Activated CD4-positive, alpha-beta T cell treated with anti-CD3 and anti-CD28 coated beads, Interleukin-2, amount 50 U/mL, for 48 hours (primary cell): ENCODE measurements at regions not wholly inside any gene's neighbourhood (a gene's known extent, or its start where the extent isn't known, plus 50 kb on each side); places are given as distances from the start of the nearest gene placed in this dataset.
A peak's percentile ranks its signal among the peaks of the same experiment; 100 is the strongest.

ENCODE experiments used
- DNase-seq, 2 experiments: peaks; one replicate each; pipeline ENCODE4 v3.0.0-alpha.2; 2020

DNA sequence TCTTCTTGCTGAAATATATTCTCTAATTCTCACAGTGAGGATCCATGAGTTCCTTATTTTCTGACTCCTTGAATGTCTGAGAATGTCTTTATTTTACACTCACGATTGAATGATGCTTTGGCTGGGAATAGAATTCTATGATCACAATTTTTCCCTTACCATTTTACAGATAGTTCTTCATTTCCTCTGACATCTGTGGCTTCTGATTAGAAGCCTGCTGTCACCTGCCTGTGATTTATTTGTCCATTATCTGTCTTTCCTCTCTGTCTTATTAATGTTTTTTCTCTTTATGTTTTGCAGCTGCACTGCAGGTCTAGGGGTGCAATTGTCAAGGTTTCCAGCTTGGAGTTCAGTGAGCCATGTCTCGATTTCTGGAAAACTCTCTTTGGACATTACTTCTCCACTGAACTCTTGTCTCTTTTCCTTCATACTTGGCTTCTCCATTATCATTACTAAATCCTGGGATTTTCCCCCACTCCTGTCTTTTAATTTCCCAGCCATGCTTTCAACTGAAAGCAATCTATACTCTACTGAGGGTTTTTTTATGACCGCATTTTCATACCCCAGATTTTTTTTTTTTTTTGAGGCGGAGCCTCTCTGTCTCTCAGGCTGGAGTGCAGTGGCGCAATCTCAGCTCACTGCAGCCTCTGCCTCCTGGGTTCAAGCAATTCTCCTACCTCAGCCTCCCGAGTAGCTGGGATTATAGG lies 85.8 kb upstream of the PRNP start:
- DNase-seq = no peak

DNA sequence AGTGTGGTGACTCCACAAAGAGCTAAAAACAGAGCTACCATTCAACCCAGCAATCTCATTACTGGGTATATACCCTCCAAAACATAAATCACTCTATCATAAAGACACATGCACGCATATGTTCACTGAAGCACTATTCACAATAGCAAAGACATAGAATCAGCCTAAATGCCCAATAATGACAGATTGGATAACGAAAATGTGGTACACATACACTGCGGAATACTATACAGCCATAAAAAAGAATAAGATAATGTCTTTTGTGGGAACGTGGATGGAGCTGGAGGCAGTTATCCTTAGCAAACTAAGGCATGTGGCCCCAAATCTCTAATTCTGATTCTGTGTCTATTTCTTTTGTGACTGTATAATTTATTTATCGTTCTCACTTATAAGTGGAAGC lies 89.0 kb upstream of the PRNP start:
- DNase-seq = no peak

DNA sequence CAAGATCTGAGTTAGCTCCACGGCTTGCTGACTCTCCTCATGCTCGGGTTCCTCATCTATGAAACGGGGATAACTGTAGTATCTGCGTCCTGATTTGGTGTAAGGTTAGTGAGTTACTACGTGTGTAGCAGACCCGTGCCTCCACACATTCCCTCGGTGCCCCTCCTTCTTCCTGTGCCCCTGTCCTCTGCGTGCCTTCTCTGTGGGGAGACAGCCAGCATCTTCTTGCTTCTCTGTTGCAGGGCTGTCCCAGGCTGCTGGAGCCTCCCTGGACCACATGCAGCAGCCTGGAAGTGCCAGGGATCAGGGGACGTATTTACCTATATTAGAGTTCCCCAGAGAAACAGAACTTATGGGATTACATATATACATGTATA lies 93.1 kb upstream of the PRNP start:
- DNase-seq = no peak

DNA sequence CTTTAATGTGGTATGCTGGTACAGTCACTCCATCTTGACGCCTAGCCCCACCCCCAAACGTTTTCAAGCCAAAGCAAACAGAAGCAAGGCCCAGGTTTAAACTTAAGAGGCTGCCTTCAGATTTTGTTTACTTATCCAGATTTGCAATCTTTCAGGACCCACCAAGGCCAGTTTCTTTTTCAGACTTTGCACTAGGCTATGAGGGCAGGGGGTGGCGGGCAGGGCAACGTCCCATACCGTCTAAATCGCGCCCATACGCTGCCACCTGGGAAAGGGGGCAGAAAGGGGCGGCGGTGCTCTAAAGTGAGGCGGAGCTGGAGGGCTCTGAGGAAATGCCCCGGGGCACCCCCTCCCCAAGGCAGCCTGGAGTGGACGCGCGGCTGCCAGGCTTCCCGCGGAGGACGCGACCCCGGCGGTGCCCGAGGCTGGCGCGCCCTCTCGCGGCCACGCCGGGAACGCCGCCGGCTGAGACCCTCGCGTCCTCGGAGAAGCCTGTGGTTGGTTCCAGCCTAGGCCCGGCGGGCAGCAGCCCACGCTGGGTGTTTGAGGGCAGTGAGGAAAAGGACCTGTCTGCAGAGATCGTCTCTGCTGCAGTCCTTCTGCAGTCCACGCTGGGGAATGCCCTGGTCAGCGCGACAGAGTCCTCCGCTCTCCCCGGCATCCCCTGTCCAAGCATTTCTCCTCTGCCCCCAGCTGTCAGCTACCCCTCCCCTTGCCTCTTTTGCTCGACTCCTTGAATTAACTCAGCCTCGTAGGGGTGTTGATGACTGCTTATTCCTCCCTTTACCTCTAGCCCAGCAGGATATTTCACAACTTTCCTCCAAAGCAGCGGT lies 93.7 kb upstream of the PRNP start:
- peak; percentile 55 to 62 for DNase-seq

DNA sequence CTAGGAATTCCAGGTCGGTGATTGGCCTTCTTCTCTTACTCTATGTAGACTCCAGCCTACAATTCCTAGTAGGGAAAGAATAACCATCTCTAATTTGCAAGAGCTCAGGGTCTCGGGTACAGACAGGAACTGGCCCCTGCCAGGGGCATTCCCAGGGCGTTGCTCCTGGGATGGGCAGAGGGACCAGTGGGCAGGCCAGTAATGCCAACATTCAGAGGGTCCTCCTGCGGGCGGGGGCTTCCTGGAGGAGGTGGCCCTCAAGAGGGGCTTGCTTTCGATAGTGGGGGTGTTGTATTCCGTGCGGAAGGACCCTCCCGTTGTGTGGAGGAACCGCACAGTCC lies 94.3 kb upstream of the PRNP start:
- no peak for DNase-seq

DNA sequence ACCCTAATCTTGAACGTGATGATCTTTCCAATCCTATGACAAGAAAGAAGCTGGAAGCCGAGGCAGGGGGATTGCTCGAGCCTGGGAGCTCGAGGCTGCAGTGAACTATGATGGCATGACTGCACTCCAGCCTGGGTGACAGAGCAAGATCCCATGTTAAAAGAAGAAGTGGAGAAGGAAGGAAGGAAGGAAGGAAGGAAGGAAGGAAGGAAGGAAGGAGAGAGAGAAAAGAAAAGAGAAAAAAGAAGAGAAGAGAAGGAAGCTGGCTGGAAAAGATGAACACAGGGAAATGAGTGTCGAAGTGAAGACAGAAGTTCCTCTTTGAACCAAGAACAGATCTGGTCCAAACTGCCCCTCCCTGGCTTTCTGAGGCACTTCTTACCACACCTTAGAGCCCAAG lies 100.5 kb upstream of the PRNP start:
- DNase-seq = no peak

DNA sequence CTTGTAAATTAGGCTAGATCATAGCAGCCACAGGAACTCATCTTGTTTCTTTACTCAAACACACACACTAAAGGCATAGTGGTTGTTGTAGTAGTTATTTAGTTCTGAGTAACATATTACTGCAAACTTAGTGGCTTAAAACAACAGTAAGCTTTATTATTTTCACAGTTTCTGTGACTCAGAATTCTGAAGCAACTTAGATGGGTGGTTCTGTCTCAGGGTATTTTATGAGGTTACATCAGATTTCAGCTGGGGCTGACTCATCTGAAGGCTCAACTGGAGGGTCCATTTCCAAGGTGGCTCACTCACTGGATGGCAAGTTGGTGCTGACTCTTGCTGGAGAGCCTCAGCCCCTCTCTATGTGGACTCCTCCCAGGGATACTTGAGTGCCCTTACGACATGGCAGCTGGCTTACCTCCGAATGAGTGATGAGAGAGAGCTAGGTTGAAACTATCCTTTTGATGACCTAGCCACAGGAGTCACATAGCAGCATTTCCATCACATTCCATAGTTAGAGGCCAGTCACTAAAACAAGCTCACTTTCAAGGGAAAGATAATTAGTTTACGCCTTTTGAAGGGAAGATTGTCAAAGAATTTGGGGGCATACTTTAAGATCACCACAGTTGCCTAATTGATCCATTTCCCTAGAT lies 101.0 kb upstream of the PRNP start:
- DNase-seq = no peak

DNA sequence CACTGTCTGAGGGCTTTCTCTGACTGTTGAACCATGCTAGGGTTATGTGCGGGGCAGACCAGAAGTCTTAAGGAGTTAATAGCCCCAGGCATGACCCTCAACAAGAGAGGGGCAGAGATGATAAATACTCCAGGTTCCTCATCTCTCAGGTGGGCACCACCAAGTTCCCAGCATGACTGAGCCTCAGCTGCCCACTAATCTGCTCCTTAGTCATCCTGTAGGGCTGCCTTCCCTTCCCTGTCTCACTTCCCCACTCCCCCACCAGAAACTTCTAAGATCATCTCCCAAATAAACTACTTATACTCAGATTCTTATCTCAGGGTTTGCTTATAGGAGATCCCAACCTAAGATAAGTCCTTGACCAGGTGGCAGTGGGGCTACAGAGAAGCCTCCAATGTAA lies 101.7 kb upstream of the PRNP start:
- DNase-seq = no peak

DNA sequence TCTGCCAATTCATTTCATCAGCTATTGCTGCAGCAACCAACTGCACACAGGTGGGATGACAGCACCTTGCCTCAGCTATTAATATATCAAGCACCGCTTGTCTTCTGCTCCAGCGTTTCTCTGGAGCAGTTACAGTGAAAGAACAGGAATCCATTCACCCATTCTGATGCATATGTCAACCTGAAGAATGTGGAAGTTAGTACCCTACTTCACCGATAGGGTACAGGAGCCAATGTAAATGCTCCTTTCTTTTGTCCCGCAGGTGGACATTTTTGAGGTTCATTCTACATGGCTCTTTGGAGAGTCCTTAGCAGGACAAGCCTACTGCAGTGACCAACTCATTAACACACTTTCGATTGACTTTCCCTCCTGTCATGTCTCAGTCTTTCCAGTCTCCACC lies 104.4 kb upstream of the PRNP start:
- no peak for DNase-seq

DNA sequence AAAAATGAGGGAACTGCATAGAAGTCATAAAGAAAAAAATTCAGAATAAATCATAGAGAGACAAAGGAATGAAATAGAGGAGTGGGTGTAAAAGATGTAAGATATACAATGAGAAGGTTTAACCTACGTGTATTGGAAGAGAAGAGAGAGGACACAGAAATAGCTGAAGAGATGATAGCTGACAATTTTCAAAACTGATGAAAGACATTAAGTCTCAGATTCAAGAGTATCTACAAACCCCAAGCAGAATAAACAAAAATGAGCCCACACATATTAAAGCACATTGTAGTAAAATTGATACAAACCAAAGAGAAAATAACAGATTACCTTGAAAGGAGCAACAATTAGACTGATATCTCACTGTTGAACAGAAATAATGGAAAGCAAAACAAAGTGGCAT lies 107.9 kb upstream of the PRNP start:
- DNase-seq = no peak

DNA sequence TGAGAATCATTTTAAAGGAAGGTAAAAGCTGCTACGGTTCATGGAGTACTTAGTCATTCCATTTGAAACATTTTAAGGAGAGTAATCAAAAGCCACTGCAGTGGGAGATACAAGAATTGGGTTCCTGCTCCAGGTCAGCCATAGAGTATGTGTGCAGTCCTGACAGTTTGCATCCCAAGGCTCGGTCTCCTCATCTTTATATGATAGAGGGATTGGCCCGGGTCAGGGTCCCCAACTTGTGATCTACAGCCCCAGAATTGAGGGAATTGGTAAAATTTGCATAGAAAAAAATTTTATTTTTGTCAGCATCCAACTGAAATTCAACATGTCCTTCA lies 111.9 kb upstream of the PRNP start:
- DNase-seq = no peak

DNA sequence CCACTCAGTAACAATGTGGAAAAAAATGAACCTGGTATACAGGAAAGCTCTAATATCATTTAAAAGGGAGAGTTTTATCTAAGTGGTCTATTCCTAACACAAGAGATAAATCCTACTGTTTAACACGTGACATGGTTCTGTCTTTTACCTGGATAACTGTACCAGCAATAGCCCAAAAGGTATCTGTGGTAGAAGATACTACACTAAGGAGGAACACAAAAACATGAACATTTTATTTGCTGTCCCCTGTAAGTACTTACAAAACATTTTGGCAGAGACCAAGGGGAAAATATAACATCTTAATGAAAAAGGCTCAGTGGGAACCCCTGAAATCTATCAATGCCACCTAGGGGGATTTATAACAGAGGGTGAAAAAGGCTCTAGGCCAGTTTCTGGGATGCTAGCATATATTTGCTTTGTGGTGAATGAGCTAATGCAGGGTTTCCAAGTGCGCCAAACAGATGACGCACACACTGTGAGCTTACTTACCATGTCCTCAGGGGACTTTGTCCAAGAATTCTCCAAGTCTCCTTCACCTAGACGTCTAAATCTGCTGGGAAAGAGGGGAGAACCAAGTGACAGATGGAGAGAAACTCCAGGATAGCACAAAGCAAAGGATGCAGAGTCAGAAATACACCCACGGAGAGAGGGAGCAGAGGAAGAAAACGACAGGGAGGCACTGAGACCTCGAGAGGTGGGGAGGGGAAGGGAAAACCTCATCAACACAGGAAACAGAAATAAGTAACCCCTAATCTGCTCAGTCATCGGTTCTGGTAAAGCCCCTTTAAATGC lies 112.5 kb upstream of the PRNP start:
- no peak for DNase-seq

DNA sequence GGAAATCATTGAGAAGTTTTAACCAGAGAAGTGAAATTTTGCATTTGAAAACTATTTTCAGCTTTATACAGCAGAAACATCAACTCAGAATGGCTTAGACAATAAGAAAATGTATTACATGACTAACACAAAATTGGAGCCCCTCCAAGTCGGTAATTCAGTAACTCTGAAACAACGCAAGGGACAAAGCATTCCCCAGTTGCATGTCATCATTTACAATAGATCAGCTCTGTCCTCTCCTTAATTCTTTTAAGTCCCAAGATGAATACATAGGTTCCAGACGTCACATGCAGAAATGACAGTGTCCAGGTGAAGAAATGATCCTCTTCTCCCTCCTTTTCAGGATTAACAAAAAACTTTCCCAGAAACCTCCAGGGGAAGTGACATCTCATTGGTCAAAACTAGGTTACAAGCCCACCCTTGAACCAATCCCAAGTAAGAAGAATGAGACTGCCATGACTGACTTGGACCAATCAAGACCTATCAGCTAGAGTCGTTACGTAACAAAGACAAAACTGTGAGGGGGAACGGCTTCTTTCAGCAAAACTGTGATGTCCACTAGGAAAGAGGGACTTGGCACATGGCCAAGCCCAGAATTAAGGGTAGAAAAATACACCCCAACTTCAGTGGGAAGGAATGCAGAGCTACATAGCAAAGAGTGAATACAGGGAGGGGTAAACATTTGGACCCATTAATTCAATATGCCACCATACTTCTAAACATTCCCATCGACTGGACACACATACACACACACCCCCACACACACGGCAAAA lies 114.3 kb upstream of the PRNP start:
- no peak for DNase-seq

DNA sequence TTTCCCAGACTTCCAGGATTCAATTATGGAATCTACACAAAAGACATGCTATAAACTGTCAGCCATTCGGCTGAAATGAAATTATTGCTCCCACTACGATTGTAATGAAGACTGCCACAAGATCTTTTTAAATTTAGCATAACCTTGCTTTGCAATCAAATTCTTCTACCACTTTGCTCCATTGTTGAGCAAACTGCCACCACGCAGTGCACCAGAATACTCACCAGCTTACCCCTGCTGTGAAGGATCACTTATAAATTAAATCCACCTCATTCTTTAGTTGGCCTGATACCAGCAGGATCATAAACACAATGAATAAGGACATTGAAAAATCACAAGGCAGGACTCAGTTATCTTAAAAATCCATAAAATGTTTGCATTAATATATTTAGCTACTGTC lies 116.4 kb upstream of the PRNP start:
- no peak for DNase-seq

DNA sequence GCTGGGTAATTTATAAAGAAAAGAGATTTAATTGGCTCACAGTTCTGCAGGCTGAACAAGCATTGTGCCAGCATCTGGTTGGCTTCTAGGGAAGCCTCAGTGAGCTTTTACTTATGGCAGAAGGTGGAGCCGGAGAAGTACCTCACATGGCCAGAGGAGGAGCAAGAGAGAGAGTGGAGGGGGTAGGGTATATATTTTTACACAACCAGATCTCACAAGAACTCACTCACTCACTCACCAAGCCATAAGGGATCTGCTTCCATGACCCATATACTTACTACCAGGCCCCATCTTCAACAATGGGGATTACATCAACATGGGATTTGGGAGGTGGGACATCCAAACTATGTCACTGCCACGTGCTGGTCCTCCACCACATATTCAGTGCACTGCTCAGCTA lies 117.2 kb upstream of the PRNP start:
- no peak for DNase-seq

DNA sequence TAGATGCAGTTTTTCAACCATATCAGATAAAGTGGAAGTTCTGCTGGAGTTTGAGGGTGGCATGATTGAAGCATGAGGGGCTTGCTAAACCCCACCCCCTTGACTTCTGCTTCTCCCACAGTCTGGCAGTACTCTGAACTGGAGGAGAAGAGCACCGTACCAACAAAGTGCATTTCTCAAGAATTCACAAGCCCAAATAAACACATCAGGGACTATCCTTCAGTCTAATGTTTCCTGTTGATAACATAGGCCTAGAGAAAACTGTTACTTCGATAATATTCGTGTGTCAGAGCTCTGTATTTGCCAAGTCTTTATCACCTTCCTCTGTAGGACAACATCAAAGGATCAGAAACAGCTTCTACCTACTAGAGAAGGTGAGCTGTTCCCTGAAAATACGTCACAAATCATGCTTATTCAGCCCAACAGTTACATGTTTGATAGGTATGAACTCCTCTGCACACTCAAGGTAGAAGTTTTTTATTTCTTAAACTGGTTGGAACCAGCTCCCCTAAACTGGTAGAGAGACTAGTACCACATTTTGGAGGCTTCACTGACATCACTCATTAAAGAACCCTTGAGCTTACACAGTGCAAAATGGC lies 117.8 kb upstream of the PRNP start:
- DNase-seq = no peak

DNA sequence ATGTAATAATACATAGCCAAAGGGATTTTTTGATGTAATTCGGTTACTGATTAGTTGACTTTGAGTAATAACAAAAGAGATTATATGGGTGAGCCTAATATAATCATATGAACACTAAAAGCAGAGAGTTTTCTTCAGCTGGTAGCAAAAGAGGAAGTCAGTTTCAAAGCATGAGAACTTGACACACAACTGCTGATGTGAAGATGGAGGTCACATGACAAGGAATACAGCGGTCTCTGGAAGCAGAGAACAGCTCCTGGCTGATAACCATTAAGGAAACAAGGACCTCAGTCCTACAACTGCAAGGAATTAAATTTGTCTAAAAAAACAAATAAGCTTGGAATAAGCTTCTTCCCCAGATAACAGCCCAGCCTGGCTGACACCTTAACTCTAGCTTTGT lies 119.1 kb upstream of the PRNP start:
- no peak for DNase-seq

DNA sequence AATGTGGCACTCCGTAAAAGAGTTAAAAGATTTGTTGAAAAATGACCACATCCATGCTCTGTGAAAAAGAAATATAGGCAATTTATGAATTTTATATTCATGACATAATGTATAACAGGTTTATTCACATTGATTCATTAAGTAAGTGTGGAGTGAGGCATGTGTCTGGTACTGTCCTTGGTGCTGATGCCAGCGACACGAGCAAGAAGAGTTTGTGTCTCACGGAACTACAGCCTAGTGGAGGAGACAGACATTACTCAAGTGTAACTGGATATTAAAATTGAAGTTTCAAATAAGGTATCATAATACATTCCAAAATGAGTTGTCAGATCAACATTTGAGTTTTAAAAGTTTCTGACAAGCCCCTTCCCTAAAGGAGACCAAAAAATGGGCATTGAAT lies 122.7 kb upstream of the PRNP start:
- peak; percentile 6 to 7 for DNase-seq

DNA sequence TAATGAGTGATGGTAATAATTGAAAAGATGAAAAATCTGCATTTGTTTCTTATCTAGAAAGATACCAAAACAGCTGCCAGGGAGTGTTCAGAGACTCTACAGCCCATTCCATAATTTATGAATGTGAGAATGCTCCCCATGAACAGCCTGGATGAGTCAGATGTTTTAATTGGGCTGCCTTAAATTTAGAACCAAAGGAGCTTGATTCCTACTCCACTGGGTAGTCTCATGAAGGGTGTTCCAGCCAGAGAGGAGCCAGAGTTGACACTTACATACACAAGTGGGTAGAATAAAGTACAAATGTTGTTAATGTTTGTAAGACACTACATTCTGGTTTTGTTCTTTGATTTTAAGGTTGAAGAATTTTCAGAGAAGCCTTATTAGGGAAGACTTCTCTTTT lies 123.2 kb upstream of the PRNP start:
- DNase-seq = no peak

DNA sequence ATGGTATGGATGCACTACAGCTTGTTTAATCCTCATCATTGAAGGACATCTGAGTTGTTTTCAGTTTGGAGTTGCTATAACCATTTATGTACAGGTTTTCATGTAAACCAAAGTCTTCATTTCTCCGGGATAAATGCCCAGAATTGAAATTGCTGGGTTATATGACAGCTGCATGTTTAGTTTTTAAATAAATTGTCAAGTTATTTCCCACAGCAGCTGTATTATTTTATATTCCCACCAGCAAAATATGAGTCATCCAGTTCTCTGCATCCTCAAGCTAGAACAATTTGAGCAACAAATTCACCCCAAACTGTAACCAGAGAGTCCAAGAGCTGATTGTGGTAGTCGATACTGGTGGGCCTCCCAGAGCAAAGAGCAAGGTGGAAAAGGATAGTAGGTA lies 125.6 kb upstream of the PRNP start:
- no peak for DNase-seq

DNA sequence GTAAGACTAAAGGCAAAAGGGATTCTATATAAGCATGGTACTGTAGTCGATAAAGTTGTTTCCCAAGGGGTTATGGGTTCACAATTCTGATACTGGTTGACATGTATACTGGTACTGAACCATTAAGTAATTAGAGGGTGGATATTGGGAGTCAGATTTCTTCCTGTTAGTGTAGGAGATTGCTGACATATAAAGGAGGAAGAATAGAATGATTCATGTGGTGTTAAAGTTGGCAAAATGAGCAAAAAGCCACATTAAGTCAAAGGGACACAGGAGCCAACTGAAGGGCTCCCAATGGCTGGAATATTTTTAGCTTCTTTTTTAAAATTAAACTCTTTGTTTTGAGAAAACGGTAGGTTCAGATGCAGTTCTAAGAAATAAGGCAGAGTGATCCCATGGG lies 126.3 kb upstream of the PRNP start:
- DNase-seq = no peak

DNA sequence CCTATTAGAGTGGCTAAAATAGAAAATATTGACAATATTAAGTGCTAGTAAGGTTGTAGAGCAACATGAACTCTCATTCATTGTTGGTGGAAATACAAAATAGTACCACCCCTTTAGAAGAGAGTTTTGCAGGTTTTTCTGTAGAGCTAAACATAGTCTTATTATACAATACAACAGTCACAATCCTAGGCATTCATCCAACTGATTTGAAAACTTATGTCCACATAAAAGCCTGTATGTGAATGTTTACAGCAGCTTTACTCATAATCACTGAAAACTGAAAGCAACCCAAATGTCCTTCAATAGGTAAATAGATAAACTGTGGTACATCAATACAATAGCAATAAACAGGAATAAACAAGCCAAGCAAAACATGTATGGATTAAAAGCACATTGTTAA lies 127.2 kb upstream of the PRNP start:
- no peak for DNase-seq

DNA sequence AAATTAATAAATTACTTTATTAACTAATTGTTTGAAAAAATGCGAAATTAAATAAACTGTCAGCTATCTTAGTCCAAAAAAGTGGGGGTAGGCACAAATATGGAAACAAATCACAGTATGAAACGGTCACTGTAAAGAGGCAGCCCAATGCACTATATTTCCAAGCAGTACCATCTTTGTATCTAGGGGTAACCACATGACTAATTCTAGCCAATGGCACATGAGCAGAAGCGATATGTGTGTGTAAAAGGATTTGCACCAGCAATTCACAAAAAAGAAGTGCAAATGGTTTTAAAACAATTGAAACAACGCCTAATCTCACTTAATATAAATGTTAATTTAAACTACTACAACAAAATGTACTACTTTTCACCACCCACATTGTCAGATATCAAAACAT lies 129.5 kb upstream of the PRNP start:
- no peak for DNase-seq
